DMS79 (cell line): ENCODE measurements at regions not wholly inside any gene's neighbourhood (a gene's known extent, or its start where the extent isn't known, plus 50 kb on each side); places are given as distances from the start of the nearest gene placed in this dataset.
A peak's percentile ranks its signal among the peaks of the same experiment; 100 is the strongest.
"Not testable (repeated sequence)": the region's sequence is repeated elsewhere in the genome, so short reads cannot be mapped to it uniquely, and the experiment has no call there.

ENCODE experiments used
- DNase-seq: peaks from one replicate; lab custom pipeline; 2025; lab: John Stamatoyannopoulos, UW

- DNase-seq = no peak
Measured at GRCh38 chr12:41680155-41680554, 464.5 kb downstream of the GXYLT1 start.

- DNase-seq = no peak
Measured at GRCh38 chr12:41663598-41664265, 475.6 kb downstream of the PDZRN4 start.

GRCh38 chr12:41661141-41661765, 473.1 kb downstream of the PDZRN4 start:
- DNase-seq = no peak

- DNase-seq = no peak
Measured at GRCh38 chr12:41656454-41656853, 468.3 kb downstream of the PDZRN4 start.

GRCh38 chr12:41653386-41654326, 465.5 kb downstream of the PDZRN4 start:
- DNase-seq = no peak

GRCh38 chr12:41652981-41653380, 464.9 kb downstream of the PDZRN4 start:
- no peak for DNase-seq

GRCh38 chr12:41645624-41646023, 457.5 kb downstream of the PDZRN4 start:
- DNase-seq = no peak

GRCh38 chr12:41642808-41643207, 454.7 kb downstream of the PDZRN4 start:
- not testable (repeated sequence) for DNase-seq

- no peak for DNase-seq
Measured at GRCh38 chr12:41636653-41637052, 448.5 kb downstream of the PDZRN4 start.

- DNase-seq = no peak
Measured at GRCh38 chr12:41635626-41636364, 447.7 kb downstream of the PDZRN4 start.

GRCh38 chr12:41634091-41634490, 446.0 kb downstream of the PDZRN4 start:
- DNase-seq = no peak

- DNase-seq = no peak
Measured at GRCh38 chr12:41629611-41630010, 441.5 kb downstream of the PDZRN4 start.

GRCh38 chr12:41627476-41627875, 439.4 kb downstream of the PDZRN4 start:
- peak; percentile 62 for DNase-seq

- DNase-seq = no peak
Measured at GRCh38 chr12:41624571-41624970, 436.5 kb downstream of the PDZRN4 start.
